GM12878 (cell line): ENCODE measurements at regions not wholly inside any gene's neighbourhood (a gene's known extent, or its start where the extent isn't known, plus 50 kb on each side); places are given as distances from the start of the nearest gene placed in this dataset.

Source experiments
- ATAC-seq: fragments of 200-7000 bp; cut with Tn5 transposase; 3 replicates; pipeline ENCODE4 v1.9.1; 2020; ENCODE audit warnings: mild to moderate bottlenecking, moderate library complexity
- BruUV-seq: library from RNA; stranded (reverse); fragments of 400-500 nt; replicated peaks from 2 replicates; lab custom pipeline; 2021; lab: Mats Ljungman, UMichigan
- CTCF ChIA-PET: fragments of 300-600 bp; sonication (Branson Sonifier 250); formaldehyde crosslinking; extraction: SDS; loops from one replicate; lab custom pipeline; 2021; ENCODE audit warnings: inconsistent platforms; lab: Yijun Ruan, JAX
- POLR2A ChIA-PET: fragments of 350-600 bp; formaldehyde crosslinking; extraction: SDS; loops from one replicate; lab custom pipeline; 2021; ENCODE audit warnings: inconsistent platforms; lab: Charles Lee
- RAD21 ChIA-PET: fragments of 300-600 bp; sonication (Branson Sonifier 250); formaldehyde crosslinking; loops from one replicate; lab custom pipeline; 2023; ENCODE audit warnings: antibody characterized with exemption; ENCODE audit not compliant: unreplicated experiment; lab: Charles Lee
- SMC1A ChIA-PET: fragments of 300-600 bp; sonication (Branson Sonifier 250); formaldehyde crosslinking; loops from one replicate; lab custom pipeline; 2023; ENCODE audit not compliant: unreplicated experiment, uncharacterized antibody; lab: Charles Lee
- DNase-seq: peaks from one replicate; pipeline ENCODE4 v3.0.0-alpha.2; 2011; ENCODE audit warnings: low read depth, low spot score
- FAIRE-seq: peaks from 3 replicates; lab custom pipeline; 2011; peaks lifted over from hg19 to GRCh38; lab: Jason Lieb, UNC
- H2AFZ ChIP-seq: 2 replicates; pipeline ENCODE4 v1.6.0; 2011; ENCODE audit warnings: low read depth, low read length, control low read depth; ENCODE audit not compliant: control insufficient read depth
- H3K27ac ChIP-seq: 2 replicates; pipeline ENCODE4 v1.5.1; 2011; ENCODE audit warnings: control low read depth; ENCODE audit not compliant: control insufficient read depth, insufficient read depth
- H3K27me3 ChIP-seq, 2 experiments: replicated peaks in 1 of 2; 2 replicates each; pipeline versions ENCODE4 v1.6.0 to v1.6.1; 2011; ENCODE audit warnings: low read length in 1 of 2; ENCODE audit not compliant: control insufficient read depth in 2 of 2, insufficient read depth in 2 of 2
- H3K36me3 ChIP-seq, 2 experiments: 2 replicates each; pipeline ENCODE4 v1.5.1; 2011; ENCODE audit warnings: low read length in 1 of 2; ENCODE audit not compliant: control insufficient read depth in 2 of 2, insufficient read depth in 2 of 2
- H3K4me1 ChIP-seq: 2 replicates; pipeline ENCODE4 v1.6.1; 2011; ENCODE audit warnings: mild to moderate bottlenecking, low read length, moderate library complexity, mixed read lengths; ENCODE audit not compliant: control insufficient read depth, insufficient read depth
- H3K4me2 ChIP-seq: 2 replicates; pipeline ENCODE4 v1.6.0; 2011; ENCODE audit warnings: control low read depth; ENCODE audit not compliant: control insufficient read depth, insufficient read depth
- H3K4me3 ChIP-seq: fragments of 200-600 bp; sonication (generic); 2 replicates; pipeline ENCODE4 v1.5.1; 2016
- H3K79me2 ChIP-seq: 2 replicates; pipeline ENCODE4 v1.6.0; 2011; ENCODE audit warnings: low read length; ENCODE audit not compliant: control insufficient read depth, insufficient read depth
- H3K9ac ChIP-seq: 2 replicates; pipeline ENCODE4 v1.8.0; 2011; ENCODE audit warnings: low read length, control low read depth, mixed read lengths; ENCODE audit not compliant: control insufficient read depth, insufficient read depth
- H3K9me3 ChIP-seq: replicated peaks from 3 replicates; pipeline ENCODE4 v1.5.1; 2011; ENCODE audit warnings: mild to moderate bottlenecking, low read length; ENCODE audit not compliant: control insufficient read depth, insufficient read depth
- H4K20me1 ChIP-seq: 2 replicates; pipeline ENCODE4 v1.6.0; 2011; ENCODE audit not compliant: control insufficient read depth, insufficient read depth
- BHLHE40 ChIP-seq, 2 experiments: fragments of 450-650 bp in 1 of 2; IDR thresholded peaks; 2 replicates each; pipeline ENCODE4 v1.6.1; 2011 to 2017; ENCODE audit warnings: low read depth in 2 of 2, borderline replicate concordance in 1 of 2, improper control_type of control experiment in 1 of 2, low read length in 1 of 2, mild to moderate bottlenecking in 1 of 2
- CHD1 ChIP-seq: IDR thresholded peaks from 2 replicates; pipeline ENCODE4 v1.6.1; 2012; ENCODE audit warnings: low read depth, low read length, improper control_type of control experiment
- NFYA ChIP-seq: IDR thresholded peaks from 2 replicates; pipeline ENCODE4 v1.6.1; 2011; ENCODE audit warnings: low read depth, mild to moderate bottlenecking, low read length, improper control_type of control experiment, borderline replicate concordance
- NR2C1 ChIP-seq: fragments of 450-650 bp; IDR thresholded peaks from 2 replicates; pipeline ENCODE4 v1.6.1; 2017; ENCODE audit warnings: antibody characterized with exemption, mild to moderate bottlenecking, moderate library complexity
- STAT1 ChIP-seq: fragments of 450-650 bp; conservative IDR thresholded peaks from 2 replicates; pipeline ENCODE4 v1.6.1; 2014; ENCODE audit warnings: antibody characterized with exemption, mild to moderate bottlenecking
- WGBS: methylation state at CpG from one replicate; pipeline ENCODE4 v1.1.6; 2016; ENCODE audit warnings: low lambda C conversion rate; ENCODE audit not compliant: insufficient replicate concordance, insufficient coverage; ENCODE audit errors: missing lambda C conversion rate; 5-methylcytosine and 5-hydroxymethylcytosine counted together
- in situ Hi-C: fragments of 300-500 bp; cut with MboI; formaldehyde crosslinking; loops from 9 replicates; pipeline ENCODE4 v1.14.3; 2018; ENCODE audit warnings: mixed read lengths
- intact Hi-C: fragments of 100-400 bp; cut with micrococcal nuclease; formaldehyde crosslinking; loops from one replicate; pipeline ENCODE4 v1.14.2; 2022; ENCODE audit not compliant: unreplicated experiment
- TF ChIP-seq, protein P1 (sequence below): fragments of 450-650 bp; formaldehyde crosslinking; IDR thresholded peaks from 2 replicates; pipeline ENCODE4 v1.4.0; 2020; ENCODE audit warnings: mild to moderate bottlenecking, moderate library complexity
- TF ChIP-seq, protein P2 (sequence below): IDR thresholded peaks from 2 replicates; pipeline ENCODE4 v1.6.1; 2011; ENCODE audit warnings: borderline replicate concordance, low read depth, mild to moderate bottlenecking, moderate library complexity, low read length; ENCODE audit not compliant: insufficient read depth, poor library complexity, severe bottlenecking
- TF ChIP-seq, protein P3 (sequence below): fragments of 450-650 bp; IDR thresholded peaks from 2 replicates; pipeline ENCODE4 v1.6.1; 2017; ENCODE audit warnings: antibody characterized with exemption, mild to moderate bottlenecking, moderate library complexity

GRCh38 chr2:105631922-105632321 is 112.8 kb upstream of the NCK2 start:
- no peaks in the 10 kb centered on the region for H4K20me1 ChIP-seq
- H3K79me2 ChIP-seq: no peaks in the 10 kb centered on the region
- H2AFZ ChIP-seq: no peak overlapping the region
- intact Hi-C loops (no loop called here), in situ Hi-C loops (no loop called here)
- H3K9me3 ChIP-seq: no peaks in the 10 kb centered on the region; the same call in 2 of the 3 replicates
- ATAC-seq (no peak), DNase-seq (no peak), FAIRE-seq (no peak)
- BruUV-seq: no TSS peak
- no peak overlapping the region for H3K4me2 ChIP-seq
- ChIA-PET POLR2A (no interaction called here), RAD21 (no interaction called here), SMC1A (no interaction called here), CTCF (no interaction called here)
- 33% methylated on average over 1 of the region's 1 CpG for WGBS
- no peak overlapping the region for H3K27ac ChIP-seq
- H3K9ac ChIP-seq: no peak overlapping the region
- no peaks in the 10 kb centered on the region; a peak in 2 of 4 replicates for H3K27me3 ChIP-seq
- no peaks in the 10 kb centered on the region for H3K36me3 ChIP-seq
- H3K4me3 ChIP-seq: no peak overlapping the region
- no peaks in the 10 kb centered on the region for H3K4me1 ChIP-seq
- TF ChIP-seq BHLHE40 (IDR thresholded peaks at IDR 0.05; ENCODE audit: borderline replicate concordance in 1 of 2, low read depth in 2 of 2, low read length in 1 of 2) (no peak), NR2C1 (no peak), STAT1 (no peak), NFYA (no peak), CHD1 (no peak)
- TF ChIP-seq, protein P1, sequence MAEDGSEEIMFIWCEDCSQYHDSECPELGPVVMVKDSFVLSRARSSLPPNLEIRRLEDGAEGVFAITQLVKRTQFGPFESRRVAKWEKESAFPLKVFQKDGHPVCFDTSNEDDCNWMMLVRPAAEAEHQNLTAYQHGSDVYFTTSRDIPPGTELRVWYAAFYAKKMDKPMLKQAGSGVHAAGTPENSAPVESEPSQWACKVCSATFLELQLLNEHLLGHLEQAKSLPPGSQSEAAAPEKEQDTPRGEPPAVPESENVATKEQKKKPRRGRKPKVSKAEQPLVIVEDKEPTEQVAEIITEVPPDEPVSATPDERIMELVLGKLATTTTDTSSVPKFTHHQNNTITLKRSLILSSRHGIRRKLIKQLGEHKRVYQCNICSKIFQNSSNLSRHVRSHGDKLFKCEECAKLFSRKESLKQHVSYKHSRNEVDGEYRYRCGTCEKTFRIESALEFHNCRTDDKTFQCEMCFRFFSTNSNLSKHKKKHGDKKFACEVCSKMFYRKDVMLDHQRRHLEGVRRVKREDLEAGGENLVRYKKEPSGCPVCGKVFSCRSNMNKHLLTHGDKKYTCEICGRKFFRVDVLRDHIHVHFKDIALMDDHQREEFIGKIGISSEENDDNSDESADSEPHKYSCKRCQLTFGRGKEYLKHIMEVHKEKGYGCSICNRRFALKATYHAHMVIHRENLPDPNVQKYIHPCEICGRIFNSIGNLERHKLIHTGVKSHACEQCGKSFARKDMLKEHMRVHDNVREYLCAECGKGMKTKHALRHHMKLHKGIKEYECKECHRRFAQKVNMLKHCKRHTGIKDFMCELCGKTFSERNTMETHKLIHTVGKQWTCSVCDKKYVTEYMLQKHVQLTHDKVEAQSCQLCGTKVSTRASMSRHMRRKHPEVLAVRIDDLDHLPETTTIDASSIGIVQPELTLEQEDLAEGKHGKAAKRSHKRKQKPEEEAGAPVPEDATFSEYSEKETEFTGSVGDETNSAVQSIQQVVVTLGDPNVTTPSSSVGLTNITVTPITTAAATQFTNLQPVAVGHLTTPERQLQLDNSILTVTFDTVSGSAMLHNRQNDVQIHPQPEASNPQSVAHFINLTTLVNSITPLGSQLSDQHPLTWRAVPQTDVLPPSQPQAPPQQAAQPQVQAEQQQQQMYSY: no peak
- TF ChIP-seq, protein P2, sequence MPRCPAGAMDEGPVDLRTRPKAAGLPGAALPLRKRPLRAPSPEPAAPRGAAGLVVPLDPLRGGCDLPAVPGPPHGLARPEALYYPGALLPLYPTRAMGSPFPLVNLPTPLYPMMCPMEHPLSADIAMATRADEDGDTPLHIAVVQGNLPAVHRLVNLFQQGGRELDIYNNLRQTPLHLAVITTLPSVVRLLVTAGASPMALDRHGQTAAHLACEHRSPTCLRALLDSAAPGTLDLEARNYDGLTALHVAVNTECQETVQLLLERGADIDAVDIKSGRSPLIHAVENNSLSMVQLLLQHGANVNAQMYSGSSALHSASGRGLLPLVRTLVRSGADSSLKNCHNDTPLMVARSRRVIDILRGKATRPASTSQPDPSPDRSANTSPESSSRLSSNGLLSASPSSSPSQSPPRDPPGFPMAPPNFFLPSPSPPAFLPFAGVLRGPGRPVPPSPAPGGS: no peak
- TF ChIP-seq, protein P3, sequence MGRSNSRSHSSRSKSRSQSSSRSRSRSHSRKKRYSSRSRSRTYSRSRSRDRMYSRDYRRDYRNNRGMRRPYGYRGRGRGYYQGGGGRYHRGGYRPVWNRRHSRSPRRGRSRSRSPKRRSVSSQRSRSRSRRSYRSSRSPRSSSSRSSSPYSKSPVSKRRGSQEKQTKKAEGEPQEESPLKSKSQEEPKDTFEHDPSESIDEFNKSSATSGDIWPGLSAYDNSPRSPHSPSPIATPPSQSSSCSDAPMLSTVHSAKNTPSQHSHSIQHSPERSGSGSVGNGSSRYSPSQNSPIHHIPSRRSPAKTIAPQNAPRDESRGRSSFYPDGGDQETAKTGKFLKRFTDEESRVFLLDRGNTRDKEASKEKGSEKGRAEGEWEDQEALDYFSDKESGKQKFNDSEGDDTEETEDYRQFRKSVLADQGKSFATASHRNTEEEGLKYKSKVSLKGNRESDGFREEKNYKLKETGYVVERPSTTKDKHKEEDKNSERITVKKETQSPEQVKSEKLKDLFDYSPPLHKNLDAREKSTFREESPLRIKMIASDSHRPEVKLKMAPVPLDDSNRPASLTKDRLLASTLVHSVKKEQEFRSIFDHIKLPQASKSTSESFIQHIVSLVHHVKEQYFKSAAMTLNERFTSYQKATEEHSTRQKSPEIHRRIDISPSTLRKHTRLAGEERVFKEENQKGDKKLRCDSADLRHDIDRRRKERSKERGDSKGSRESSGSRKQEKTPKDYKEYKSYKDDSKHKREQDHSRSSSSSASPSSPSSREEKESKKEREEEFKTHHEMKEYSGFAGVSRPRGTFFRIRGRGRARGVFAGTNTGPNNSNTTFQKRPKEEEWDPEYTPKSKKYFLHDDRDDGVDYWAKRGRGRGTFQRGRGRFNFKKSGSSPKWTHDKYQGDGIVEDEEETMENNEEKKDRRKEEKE: no peak
